ENCODE measurements at regions not wholly inside any gene's neighbourhood (a gene's known extent, or its start where the extent isn't known, plus 50 kb on each side); places are given as distances from the start of the nearest gene placed in this dataset.

GRCh38 chr12:39199351-39199750, 243.6 kb downstream of the KIF21A start:
- no peaks in the 10 kb centered on the region for H3K36me3 ChIP-seq
- no peaks in the 10 kb centered on the region for H3K9me3 ChIP-seq
- no peaks in the 10 kb centered on the region for H3K27me3 ChIP-seq
- no peak for TF ChIP-seq POLR2A (IDR thresholded peaks at IDR 0.05)
- no peak for TF ChIP-seq POLR2AphosphoS5 (IDR thresholded peaks at IDR 0.05)
- TF ChIP-seq CTCF (IDR thresholded peaks at IDR 0.05): no peak
- no peak for TF ChIP-seq EP300 (IDR thresholded peaks at IDR 0.05; ENCODE audit: low read depth)
- 0 to 6% methylated on average over 1 to 4 of the region's 4 CpGs for WGBS, 2 donors (ENCODE audit: low coverage in 1 of 2)
- no peak for DNase-seq
- no peak overlapping the region for H3K4me3 ChIP-seq
- intact Hi-C loops (cut with DNase I; ENCODE audit: low total_unique reads) (no loop called here), in situ Hi-C loops (cut with MboI; ENCODE audit: low pct_ligation_motif_present in 1 of 4, low pct_unique_long_range_greater_than_20kb in 1 of 4, low sequenced_read_pairs in 3 of 4) (no loop called here)
- H3K4me1 ChIP-seq: peaks cover 0 to 9% (median 4%) of the 10 kb centered on the region in 4 donors
- H3K27ac ChIP-seq: no peak overlapping the region

GRCh38 chr12:39188689-39189088, 254.2 kb downstream of the KIF21A start:
- no peak for DNase-seq
- intact Hi-C loops (cut with DNase I; ENCODE audit: low total_unique reads): no loop called here
- in situ Hi-C loops (cut with MboI; ENCODE audit: low pct_ligation_motif_present in 1 of 4, low pct_unique_long_range_greater_than_20kb in 1 of 4, low sequenced_read_pairs in 3 of 4): no loop called here
- H3K9me3 ChIP-seq: no peaks in the 10 kb centered on the region
- 95 to 96% methylated on average over 5 of the region's 5 CpGs for WGBS, 2 donors (ENCODE audit: low coverage in 1 of 2)
- H3K36me3 ChIP-seq: no peaks in the 10 kb centered on the region
- no peak overlapping the region for H3K27ac ChIP-seq
- no peak overlapping the region for H3K4me3 ChIP-seq
- H3K4me1 ChIP-seq: no peaks in the 10 kb centered on the region
- TF ChIP-seq EP300 (IDR thresholded peaks at IDR 0.05; ENCODE audit: low read depth): no peak
- TF ChIP-seq POLR2AphosphoS5 (IDR thresholded peaks at IDR 0.05): no peak
- no peak for TF ChIP-seq POLR2A (IDR thresholded peaks at IDR 0.05)
- no peak for TF ChIP-seq CTCF (IDR thresholded peaks at IDR 0.05)
- no peaks in the 10 kb centered on the region for H3K27me3 ChIP-seq

- Histone ChIP-seq H3K4me3 (no peak overlapping the region), H3K4me1 (no peaks in the 10 kb centered on the region), H3K36me3 (no peaks in the 10 kb centered on the region), H3K27ac (no peak overlapping the region), H3K9me3 (no peaks in the 10 kb centered on the region), H3K27me3 (no peaks in the 10 kb centered on the region)
- WGBS, 2 donors (ENCODE audit: low coverage in 1 of 2): 94% methylated on average over 11 of the region's 11 CpGs; no CpG with 5 or more reads in 1 of the 2 donors
- in situ Hi-C loops (cut with MboI; ENCODE audit: low pct_ligation_motif_present in 1 of 4, low pct_unique_long_range_greater_than_20kb in 1 of 4, low sequenced_read_pairs in 3 of 4) (no loop called here), intact Hi-C loops (cut with DNase I; ENCODE audit: low total_unique reads) (no loop called here)
- no peak for DNase-seq
- TF ChIP-seq EP300 (IDR thresholded peaks at IDR 0.05; ENCODE audit: low read depth) (no peak), CTCF (IDR thresholded peaks at IDR 0.05) (no peak), POLR2A (IDR thresholded peaks at IDR 0.05) (no peak), POLR2AphosphoS5 (IDR thresholded peaks at IDR 0.05) (no peak)
These were observed 256.2 kb downstream of the KIF21A start for GRCh38 chr12:39186744-39187143.

GRCh38 chr12:39178837-39179236, 264.1 kb downstream of the KIF21A start:
- no peaks in the 10 kb centered on the region for H3K36me3 ChIP-seq
- DNase-seq: no peak
- peaks cover 0 to 5% (median 0%) of the 10 kb centered on the region in 4 donors for H3K4me1 ChIP-seq
- intact Hi-C loops (cut with DNase I; ENCODE audit: low total_unique reads): no loop called here
- no peaks in the 10 kb centered on the region for H3K9me3 ChIP-seq
- no peak overlapping the region for H3K27ac ChIP-seq
- no peak overlapping the region for H3K4me3 ChIP-seq
- TF ChIP-seq POLR2AphosphoS5 (IDR thresholded peaks at IDR 0.05) (no peak), POLR2A (IDR thresholded peaks at IDR 0.05) (no peak), EP300 (IDR thresholded peaks at IDR 0.05; ENCODE audit: low read depth) (no peak), CTCF (IDR thresholded peaks at IDR 0.05) (no peak)
- H3K27me3 ChIP-seq: no peaks in the 10 kb centered on the region
- in situ Hi-C loops (cut with MboI; ENCODE audit: low pct_ligation_motif_present in 1 of 4, low pct_unique_long_range_greater_than_20kb in 1 of 4, low sequenced_read_pairs in 3 of 4): no loop called here
- WGBS, 2 donors (ENCODE audit: low coverage in 1 of 2): 25 to 41% methylated on average over 1 of the region's 1 CpG

Measured in transverse colon (tissue), 4 donors.